SJSA1 (cell line): ENCODE measurements at regions not wholly inside any gene's neighbourhood (a gene's known extent, or its start where the extent isn't known, plus 50 kb on each side); places are given as distances from the start of the nearest gene placed in this dataset.
"Not testable (repeated sequence)": the region's sequence is repeated elsewhere in the genome, so short reads cannot be mapped to it uniquely, and the experiment has no call there.

ENCODE experiments used
- DNase-seq, 2 experiments: peaks; one replicate each; pipeline ENCODE4 v3.0.0-alpha.2; 2015 to 2020; ENCODE audit warnings: low spot score in 2 of 2, low read depth in 1 of 2
- H3K27ac ChIP-seq: fragments of 250-450 bp; sonication (Bioruptor Pico); 2 replicates; pipeline ENCODE4 v1.5.1; 2020; ENCODE audit warnings: mild to moderate bottlenecking, moderate library complexity
- H3K27me3 ChIP-seq: fragments of 250-450 bp; sonication (Bioruptor Pico); replicated peaks from 2 replicates; pipeline ENCODE4 v1.5.1; 2020; ENCODE audit warnings: mild to moderate bottlenecking, moderate library complexity
- H3K36me3 ChIP-seq: fragments of 250-450 bp; sonication (Bioruptor Pico); 2 replicates; pipeline ENCODE4 v1.5.1; 2020; ENCODE audit warnings: mild to moderate bottlenecking
- H3K4me1 ChIP-seq: fragments of 250-450 bp; sonication (Bioruptor Pico); replicated peaks from 2 replicates; pipeline ENCODE4 v1.6.1; 2021; ENCODE audit warnings: mild to moderate bottlenecking
- H3K4me3 ChIP-seq: fragments of 250-450 bp; sonication (Bioruptor Pico); 2 replicates; pipeline ENCODE4 v1.5.1; 2020; ENCODE audit warnings: mild to moderate bottlenecking
- H3K9me3 ChIP-seq: fragments of 250-450 bp; sonication (Bioruptor Pico); replicated peaks from 2 replicates; pipeline ENCODE4 v1.5.1; 2020; ENCODE audit warnings: mild to moderate bottlenecking

DNA sequence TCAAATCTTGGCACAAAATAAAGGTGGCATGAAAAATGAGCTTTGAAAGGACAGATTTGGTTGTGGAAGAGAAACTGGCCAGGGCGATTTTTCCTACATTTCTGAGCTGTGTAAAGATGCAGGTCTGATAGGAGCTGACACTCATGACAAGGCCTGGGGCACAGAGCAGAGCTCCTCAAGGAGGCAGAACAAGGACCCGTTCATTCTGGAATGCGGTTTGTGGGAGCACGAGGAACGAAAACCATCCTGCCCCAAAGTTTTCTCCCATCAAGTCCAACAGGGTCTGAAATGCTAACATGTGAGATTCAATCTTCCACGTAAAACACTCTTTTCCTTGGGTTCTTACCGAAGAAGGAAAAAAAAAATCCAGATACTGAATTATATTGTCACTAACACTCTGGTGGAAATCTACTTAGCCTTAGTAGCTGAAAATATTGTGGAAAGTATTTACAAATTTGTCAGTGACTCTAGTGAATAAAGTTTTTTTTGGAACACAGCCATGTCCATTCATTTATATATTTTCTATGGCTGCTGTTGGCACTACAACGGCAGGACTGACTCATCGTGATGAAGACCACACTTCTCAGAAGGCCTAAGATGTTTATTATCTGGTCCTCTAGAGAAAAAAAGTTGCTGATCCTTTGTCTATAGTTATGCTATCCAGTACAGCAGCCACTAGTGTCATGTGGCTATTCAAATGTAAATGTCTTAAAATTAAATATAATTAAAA is 215.7 kb downstream of the BAMBI start:
- Histone ChIP-seq H3K36me3 (no peaks in the 10 kb centered on the region), H3K4me1 (peaks cover 14% of the 10 kb centered on the region), H3K27me3 (no peaks in the 10 kb centered on the region), H3K27ac (peak overlapping the region; percentile 32), H3K9me3 (no peaks in the 10 kb centered on the region), H3K4me3 (no peak overlapping the region)
- peak; percentile 70 to 86 for DNase-seq

- DNase-seq: no peak
Observed at GRCh38 chr10:28894146-28894545, 216.8 kb downstream of the BAMBI start.

DNA sequence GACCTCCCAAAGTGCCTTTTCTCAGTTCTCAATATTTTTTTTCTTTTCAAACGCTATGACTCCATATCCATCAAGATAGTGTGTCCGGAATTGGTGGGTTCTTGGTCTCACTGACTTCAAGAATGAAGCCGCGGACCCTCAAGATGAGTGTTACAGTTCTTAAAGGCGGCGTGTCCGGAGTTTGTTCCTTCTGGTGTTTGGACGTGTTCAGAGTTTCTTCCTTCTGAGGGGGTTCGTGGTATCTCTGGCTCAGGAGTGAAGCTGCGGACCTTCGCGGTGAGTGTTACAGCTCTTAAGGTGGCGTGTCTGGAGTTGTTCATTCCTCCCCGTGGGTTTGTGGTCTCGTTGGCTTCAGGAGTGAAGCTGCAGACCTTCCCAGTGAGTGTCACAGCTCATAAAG is 218.3 kb downstream of the BAMBI start:
- H3K4me3 ChIP-seq, DNase-seq, H3K27ac ChIP-seq, H3K9me3 ChIP-seq, H3K36me3 ChIP-seq, H3K27me3 ChIP-seq: not testable (repeated sequence)
- peaks cover 14% of the 10 kb centered on the region for H3K4me1 ChIP-seq

More at GRCh38 chr10:28894146-28894545, 216.8 kb downstream of the BAMBI start:
- H3K36me3 ChIP-seq: no peaks in the 10 kb centered on the region
- H3K4me3 ChIP-seq: no peak overlapping the region
- H3K4me1 ChIP-seq: peaks cover 14% of the 10 kb centered on the region
- no peaks in the 10 kb centered on the region for H3K27me3 ChIP-seq
- no peak overlapping the region for H3K27ac ChIP-seq
- no peaks in the 10 kb centered on the region for H3K9me3 ChIP-seq

- H3K27ac ChIP-seq, DNase-seq, H3K4me3 ChIP-seq, H3K9me3 ChIP-seq, H3K36me3 ChIP-seq, H3K27me3 ChIP-seq: not testable (repeated sequence)
- peaks cover 14% of the 10 kb centered on the region for H3K4me1 ChIP-seq
Observed at GRCh38 chr10:28896791-28897409, 219.6 kb downstream of the BAMBI start.

GRCh38 chr10:28897617-28898464 is 220.5 kb downstream of the BAMBI start:
- no peaks in the 10 kb centered on the region for H3K36me3 ChIP-seq
- H3K4me3 ChIP-seq: no peak overlapping the region
- no peaks in the 10 kb centered on the region for H3K9me3 ChIP-seq
- peaks cover 6% of the 10 kb centered on the region for H3K4me1 ChIP-seq
- H3K27ac ChIP-seq: no peak overlapping the region
- H3K27me3 ChIP-seq: no peaks in the 10 kb centered on the region
- DNase-seq: no peak

GRCh38 chr10:28902215-28902614 is 224.9 kb downstream of the BAMBI start:
- H3K27ac ChIP-seq: no peak overlapping the region
- no peaks in the 10 kb centered on the region for H3K27me3 ChIP-seq
- no peaks in the 10 kb centered on the region for H3K9me3 ChIP-seq
- H3K4me1 ChIP-seq: peaks cover 43% of the 10 kb centered on the region
- H3K36me3 ChIP-seq: no peaks in the 10 kb centered on the region
- H3K4me3 ChIP-seq: no peak overlapping the region
- DNase-seq: no peak

DNA sequence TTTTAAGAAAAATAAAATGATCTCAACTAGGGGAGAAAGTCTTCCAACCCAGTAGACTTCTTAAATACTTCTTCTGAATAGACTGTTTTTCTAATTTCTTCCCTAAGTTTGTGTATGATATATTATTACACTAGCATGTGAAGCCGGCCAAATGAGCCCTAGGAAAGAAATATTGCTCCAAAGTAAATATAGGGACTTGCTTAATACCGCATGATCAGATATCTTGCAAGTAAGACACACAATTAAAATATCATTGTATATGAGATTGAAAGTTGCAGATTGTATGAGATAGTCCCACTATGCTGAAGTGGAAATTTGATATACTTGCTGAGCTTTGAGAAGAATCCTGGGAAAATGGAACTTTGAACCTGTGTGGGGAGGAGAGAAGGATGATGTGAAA is 225.7 kb downstream of the BAMBI start:
- Histone ChIP-seq H3K27me3 (no peaks in the 10 kb centered on the region), H3K36me3 (no peaks in the 10 kb centered on the region), H3K9me3 (no peaks in the 10 kb centered on the region), H3K4me3 (no peak overlapping the region), H3K4me1 (peaks cover 50% of the 10 kb centered on the region), H3K27ac (no peak overlapping the region)
- no peak for DNase-seq

GRCh38 chr10:28903736-28904135 is 226.4 kb downstream of the BAMBI start:
- no peaks in the 10 kb centered on the region for H3K9me3 ChIP-seq
- no peaks in the 10 kb centered on the region for H3K27me3 ChIP-seq
- peak overlapping the region; percentile 84; the same call in 1 of the 2 replicates for H3K27ac ChIP-seq
- no peak overlapping the region for H3K4me3 ChIP-seq
- DNase-seq: peak in 1 of 2 experiments; percentile 25
- H3K36me3 ChIP-seq: no peaks in the 10 kb centered on the region
- peaks cover 50% of the 10 kb centered on the region for H3K4me1 ChIP-seq

GRCh38 chr10:28905371-28905770 is 228.1 kb downstream of the BAMBI start:
- Histone ChIP-seq H3K27ac (peak overlapping the region; percentile 84), H3K9me3 (no peaks in the 10 kb centered on the region), H3K36me3 (no peaks in the 10 kb centered on the region), H3K4me1 (peaks cover 55% of the 10 kb centered on the region), H3K27me3 (no peaks in the 10 kb centered on the region), H3K4me3 (peak overlapping the region; percentile 21; the same call in 1 of the 2 replicates)
- peak in 1 of 2 experiments; percentile 23 for DNase-seq

DNA sequence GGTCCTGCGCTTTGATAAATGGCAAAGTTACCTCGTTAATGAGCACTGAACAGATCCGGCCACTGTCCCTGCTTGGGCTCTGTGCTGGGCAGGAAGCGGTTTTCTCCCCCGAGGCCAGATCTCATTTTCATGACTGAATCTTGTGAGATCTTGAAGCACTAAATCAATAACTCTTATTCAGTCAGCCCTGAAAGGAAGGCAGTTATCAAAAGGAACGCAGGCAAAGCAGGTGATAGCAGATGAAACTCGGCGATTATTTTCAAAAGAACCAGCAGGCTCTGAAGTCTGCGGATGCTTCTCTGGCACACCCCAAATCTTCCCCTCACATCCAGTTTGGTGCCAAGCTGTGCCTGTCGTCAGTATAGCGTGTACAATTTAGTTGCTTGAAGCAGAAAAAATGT is 228.7 kb downstream of the BAMBI start:
- DNase-seq: peak in 1 of 2 experiments; percentile 67
- H3K27me3 ChIP-seq: no peaks in the 10 kb centered on the region
- peak overlapping the region; percentile 84 for H3K27ac ChIP-seq
- peaks cover 60% of the 10 kb centered on the region for H3K4me1 ChIP-seq
- H3K4me3 ChIP-seq: peak overlapping the region; percentile 21
- no peaks in the 10 kb centered on the region for H3K9me3 ChIP-seq
- no peaks in the 10 kb centered on the region for H3K36me3 ChIP-seq

DNA sequence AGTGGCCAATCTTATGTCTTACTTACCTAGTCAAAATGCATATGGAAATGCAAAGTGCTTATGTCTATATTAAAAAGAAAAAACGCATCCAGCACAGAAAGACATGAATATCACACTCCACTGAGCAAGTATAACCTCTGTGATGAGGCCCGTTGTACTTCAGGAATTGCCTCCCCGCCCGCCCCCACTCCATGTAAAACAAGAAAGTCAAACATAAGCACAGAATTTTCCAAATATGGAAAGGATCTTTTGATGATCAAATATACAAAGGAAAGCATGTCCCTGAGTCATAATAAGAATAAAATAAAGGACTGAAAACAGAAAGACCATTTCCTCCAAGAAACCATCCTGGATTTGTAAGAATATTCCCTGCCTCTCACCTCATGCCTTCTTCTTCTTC is 229.1 kb downstream of the BAMBI start:
- peaks cover 63% of the 10 kb centered on the region for H3K4me1 ChIP-seq
- H3K27me3 ChIP-seq: no peaks in the 10 kb centered on the region
- peak overlapping the region; percentile 84 for H3K27ac ChIP-seq
- no peaks in the 10 kb centered on the region for H3K36me3 ChIP-seq
- H3K4me3 ChIP-seq: peak overlapping the region; percentile 21
- H3K9me3 ChIP-seq: no peaks in the 10 kb centered on the region
- DNase-seq: peak; percentile 62 to 70

DNA sequence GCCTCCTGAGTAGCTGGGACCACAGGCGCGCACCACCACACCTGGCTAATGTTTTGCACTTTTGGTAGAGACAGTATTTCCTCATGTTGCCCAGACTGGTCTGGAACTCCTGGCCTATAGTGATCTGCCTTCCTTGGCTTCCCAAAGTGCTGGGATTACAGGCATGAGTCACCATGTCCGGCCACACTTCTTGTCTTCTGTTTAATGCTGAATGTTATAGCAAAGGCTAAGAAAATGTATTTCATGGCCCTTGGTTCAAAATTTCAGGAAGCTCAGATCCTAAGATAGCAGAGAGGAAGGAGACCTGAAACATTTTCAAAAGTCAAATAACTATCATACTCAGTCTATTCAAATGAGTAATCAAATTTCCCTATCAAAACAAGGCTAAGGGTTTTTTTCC is 229.6 kb downstream of the BAMBI start:
- peak; percentile 67 to 76 for DNase-seq
- Histone ChIP-seq H3K4me1 (peaks cover 67% of the 10 kb centered on the region), H3K27ac (peak overlapping the region; percentile 84), H3K9me3 (no peaks in the 10 kb centered on the region), H3K27me3 (no peaks in the 10 kb centered on the region), H3K4me3 (no peak overlapping the region), H3K36me3 (no peaks in the 10 kb centered on the region)

DNA sequence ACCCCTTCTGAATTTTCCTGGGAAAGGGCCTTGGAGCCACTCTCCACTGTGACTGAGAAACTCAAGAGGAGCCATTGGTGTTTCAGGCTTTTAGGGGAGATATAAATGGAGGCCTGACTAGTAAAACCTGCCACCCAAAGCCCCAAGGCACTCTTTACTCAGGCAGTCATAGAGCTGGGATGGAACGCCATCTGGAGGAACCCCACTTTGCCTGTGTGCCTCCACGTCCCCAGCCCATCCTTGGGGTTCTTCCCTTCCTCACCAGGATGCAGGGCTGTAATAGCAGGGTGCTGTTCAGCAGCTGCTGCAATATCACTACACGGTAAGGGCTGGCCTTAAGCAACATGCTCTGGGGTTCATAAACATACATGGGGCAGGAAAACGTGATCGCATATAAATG is 232.6 kb downstream of the BAMBI start:
- Histone ChIP-seq H3K27me3 (no peaks in the 10 kb centered on the region), H3K4me3 (no peak overlapping the region), H3K9me3 (no peaks in the 10 kb centered on the region), H3K36me3 (no peaks in the 10 kb centered on the region), H3K27ac (no peak overlapping the region), H3K4me1 (peaks cover 51% of the 10 kb centered on the region)
- DNase-seq: no peak

DNA sequence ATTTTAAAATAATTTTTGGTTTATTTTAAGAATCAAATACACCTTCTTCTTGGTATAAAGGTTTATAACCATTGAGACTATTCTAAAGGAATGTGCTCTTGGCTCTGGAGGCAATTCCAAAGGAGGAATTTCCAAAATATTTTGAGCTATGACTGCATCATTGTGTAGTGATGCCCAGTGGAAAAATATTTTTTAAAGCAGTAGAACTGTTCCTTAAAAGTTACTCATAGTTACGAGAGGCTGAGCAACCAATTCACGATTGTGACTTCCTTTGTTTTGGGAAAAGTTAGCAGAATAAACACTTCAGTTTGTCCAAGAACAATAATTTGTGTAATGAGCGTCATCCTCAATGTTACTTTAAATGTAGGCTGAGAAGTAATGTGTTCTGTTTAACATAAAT is 233.6 kb downstream of the BAMBI start:
- H3K36me3 ChIP-seq: no peaks in the 10 kb centered on the region
- no peaks in the 10 kb centered on the region for H3K27me3 ChIP-seq
- no peak overlapping the region for H3K4me3 ChIP-seq
- DNase-seq: peak in 1 of 2 experiments; percentile 82
- peaks cover 40% of the 10 kb centered on the region for H3K4me1 ChIP-seq
- peak overlapping the region; percentile 58 for H3K27ac ChIP-seq
- no peaks in the 10 kb centered on the region for H3K9me3 ChIP-seq
